ENCODE measurements at regions not wholly inside any gene's neighbourhood (a gene's known extent, or its start where the extent isn't known, plus 50 kb on each side); places are given as distances from the start of the nearest gene placed in this dataset.
"Not testable (repeated sequence)": the region's sequence is repeated elsewhere in the genome, so short reads cannot be mapped to it uniquely, and the experiment has no call there.

GRCh38 chr16:64092271-64092670 is 1029.6 kb downstream of the CDH11 start:
- DNase-seq: no peak

- no peak for DNase-seq
These were observed 1031.5 kb downstream of the CDH11 start for GRCh38 chr16:64090327-64090726.

GRCh38 chr16:64089697-64090096 is 1032.2 kb downstream of the CDH11 start:
- no peak for DNase-seq

GRCh38 chr16:64088838-64089237 is 1033.0 kb downstream of the CDH11 start:
- DNase-seq: no peak

GRCh38 chr16:64085296-64085695 is 1036.6 kb downstream of the CDH11 start:
- DNase-seq: no peak

- DNase-seq: no peak
These were observed 1037.2 kb downstream of the CDH11 start for GRCh38 chr16:64084706-64085105.

GRCh38 chr16:64083428-64084129 is 1038.3 kb downstream of the CDH11 start:
- DNase-seq: no peak

- no peak for DNase-seq
These were observed 1044.6 kb downstream of the CDH11 start for GRCh38 chr16:64077242-64077641.

- DNase-seq: no peak
These were observed 1047.2 kb downstream of the CDH11 start for GRCh38 chr16:64074706-64075105.

- DNase-seq: not testable (repeated sequence)
These were observed 1049.6 kb downstream of the CDH11 start for GRCh38 chr16:64072131-64072730.

- DNase-seq: no peak
These were observed 1056.3 kb downstream of the CDH11 start for GRCh38 chr16:64065523-64065922.

- no peak for DNase-seq
These were observed 1060.2 kb downstream of the CDH11 start for GRCh38 chr16:64061621-64062020.

GRCh38 chr16:64060631-64061030 is 1061.2 kb downstream of the CDH11 start:
- DNase-seq: no peak

GRCh38 chr16:64058685-64059084 is 1063.2 kb downstream of the CDH11 start:
- DNase-seq: no peak

GRCh38 chr16:64051824-64052223 is 1070.0 kb downstream of the CDH11 start:
- DNase-seq: no peak

GRCh38 chr16:64047878-64048277 is 1074.0 kb downstream of the CDH11 start:
- no peak for DNase-seq

GRCh38 chr16:64047207-64047606 is 1074.7 kb downstream of the CDH11 start:
- DNase-seq: no peak

- DNase-seq: no peak
These were observed 1086.5 kb downstream of the CDH11 start for GRCh38 chr16:64035337-64035736.

GRCh38 chr16:64019339-64019738 is 1102.5 kb downstream of the CDH11 start:
- no peak for DNase-seq

GRCh38 chr16:64017796-64018195 is 1104.1 kb downstream of the CDH11 start:
- no peak for DNase-seq

- DNase-seq: no peak
These were observed 1108.0 kb downstream of the CDH11 start for GRCh38 chr16:64013856-64014255.

- DNase-seq: no peak
These were observed 1109.7 kb downstream of the CDH11 start for GRCh38 chr16:64012166-64012565.

GRCh38 chr16:64011650-64012049 is 1110.2 kb downstream of the CDH11 start:
- DNase-seq: no peak

- no peak for DNase-seq
These were observed 1113.7 kb downstream of the CDH11 start for GRCh38 chr16:64008131-64008530.

GRCh38 chr16:64004116-64004515 is 1117.7 kb downstream of the CDH11 start:
- no peak for DNase-seq
